Colonic mucosa (tissue), 4 donors: ENCODE measurements at regions not wholly inside any gene's neighbourhood (a gene's known extent, or its start where the extent isn't known, plus 50 kb on each side); places are given as distances from the start of the nearest gene placed in this dataset.

Experiments used
- DNase-seq: peaks from one replicate; pipeline ENCODE4 v3.0.0-alpha.2; 2020
- H3K27ac ChIP-seq: fragments of 200-600 bp; one replicate; pipeline ENCODE4 v1.8.0; 2021
- H3K27me3 ChIP-seq: fragments of 200-600 bp; one replicate; pipeline ENCODE4 v1.8.0; 2021
- H3K36me3 ChIP-seq: fragments of 200-600 bp; one replicate; pipeline ENCODE4 v1.8.0; 2021
- H3K4me1 ChIP-seq: fragments of 200-600 bp; one replicate; pipeline ENCODE4 v1.8.0; 2021; ENCODE audit warnings: mild to moderate bottlenecking
- H3K4me3 ChIP-seq: fragments of 200-600 bp; one replicate; pipeline ENCODE4 v1.8.0; 2021
- H3K9ac ChIP-seq, 2 donors: one replicate each; pipeline ENCODE4 v1.7.0; 2013; ENCODE audit warnings: control low read depth in 2 of 2, low read depth in 2 of 2, low read length in 2 of 2
- H3K9me3 ChIP-seq: fragments of 200-600 bp; one replicate; pipeline ENCODE4 v1.8.0; 2021
- intact Hi-C: fragments of 100-400 bp; cut with DNase I; formaldehyde crosslinking; loops from one replicate; pipeline ENCODE4 v1.14.1; 2022
- TF ChIP-seq, protein P1 (sequence below): fragments of 200-600 bp; IDR thresholded peaks from one replicate; pipeline ENCODE4 v1.8.0; 2022; ENCODE audit warnings: antibody characterized with exemption, mild to moderate bottlenecking
- donor health status: healthy.
- donor health status: DM: no; HTN: no; CAD: no.
- donor health status: DM: no; HTN: no; CAD: no.

DNA sequence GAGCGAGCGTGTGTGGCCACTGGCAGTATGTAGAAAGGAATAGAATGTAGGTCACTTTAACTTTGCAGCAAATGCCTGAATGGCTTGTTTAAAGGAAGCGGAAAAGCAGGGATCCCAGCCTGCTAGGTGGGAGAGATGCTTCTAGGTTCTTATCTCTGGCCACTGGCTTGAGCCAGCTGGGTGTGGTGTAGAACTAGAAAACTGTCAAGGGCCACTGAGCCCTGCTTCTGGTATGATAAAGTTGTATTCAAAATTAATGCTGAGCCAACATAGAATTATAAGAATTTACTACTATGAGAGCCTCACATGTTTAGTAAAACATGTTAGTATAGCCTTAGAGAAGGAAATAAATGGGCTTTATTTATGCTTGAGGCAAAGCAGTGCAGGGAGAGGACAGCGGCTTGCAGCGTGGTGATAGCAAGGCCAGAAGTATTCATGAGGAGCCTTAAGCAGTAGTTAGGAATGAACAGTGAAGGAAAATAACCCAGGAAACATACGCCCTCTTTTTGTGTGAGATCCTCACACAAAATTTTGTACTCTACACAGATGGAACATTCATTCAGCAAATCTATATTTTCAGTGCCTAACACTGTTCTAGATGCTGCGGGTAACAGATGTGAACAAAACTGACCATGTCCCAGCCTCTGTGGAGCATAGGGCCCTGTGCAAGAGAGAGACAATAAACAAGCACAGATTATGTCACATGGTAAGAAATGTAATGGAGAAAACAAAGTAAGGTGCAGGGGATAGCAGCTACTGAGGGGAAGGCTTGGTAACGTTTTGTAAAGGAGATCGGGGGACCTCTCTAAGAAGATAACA is 863.2 kb downstream of the DIAPH3 start:
- Histone ChIP-seq H3K27ac (no peak overlapping the region), H3K27me3 (no peaks in the 10 kb centered on the region), H3K36me3 (no peaks in the 10 kb centered on the region), H3K9ac (no peak overlapping the region), H3K4me3 (no peak overlapping the region), H3K9me3 (no peaks in the 10 kb centered on the region), H3K4me1 (no peaks in the 10 kb centered on the region)
- intact Hi-C loops, result no loop called here
- DNase-seq, result no peak
- TF ChIP-seq, protein P1, sequence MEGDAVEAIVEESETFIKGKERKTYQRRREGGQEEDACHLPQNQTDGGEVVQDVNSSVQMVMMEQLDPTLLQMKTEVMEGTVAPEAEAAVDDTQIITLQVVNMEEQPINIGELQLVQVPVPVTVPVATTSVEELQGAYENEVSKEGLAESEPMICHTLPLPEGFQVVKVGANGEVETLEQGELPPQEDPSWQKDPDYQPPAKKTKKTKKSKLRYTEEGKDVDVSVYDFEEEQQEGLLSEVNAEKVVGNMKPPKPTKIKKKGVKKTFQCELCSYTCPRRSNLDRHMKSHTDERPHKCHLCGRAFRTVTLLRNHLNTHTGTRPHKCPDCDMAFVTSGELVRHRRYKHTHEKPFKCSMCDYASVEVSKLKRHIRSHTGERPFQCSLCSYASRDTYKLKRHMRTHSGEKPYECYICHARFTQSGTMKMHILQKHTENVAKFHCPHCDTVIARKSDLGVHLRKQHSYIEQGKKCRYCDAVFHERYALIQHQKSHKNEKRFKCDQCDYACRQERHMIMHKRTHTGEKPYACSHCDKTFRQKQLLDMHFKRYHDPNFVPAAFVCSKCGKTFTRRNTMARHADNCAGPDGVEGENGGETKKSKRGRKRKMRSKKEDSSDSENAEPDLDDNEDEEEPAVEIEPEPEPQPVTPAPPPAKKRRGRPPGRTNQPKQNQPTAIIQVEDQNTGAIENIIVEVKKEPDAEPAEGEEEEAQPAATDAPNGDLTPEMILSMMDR, result no peak

DNA sequence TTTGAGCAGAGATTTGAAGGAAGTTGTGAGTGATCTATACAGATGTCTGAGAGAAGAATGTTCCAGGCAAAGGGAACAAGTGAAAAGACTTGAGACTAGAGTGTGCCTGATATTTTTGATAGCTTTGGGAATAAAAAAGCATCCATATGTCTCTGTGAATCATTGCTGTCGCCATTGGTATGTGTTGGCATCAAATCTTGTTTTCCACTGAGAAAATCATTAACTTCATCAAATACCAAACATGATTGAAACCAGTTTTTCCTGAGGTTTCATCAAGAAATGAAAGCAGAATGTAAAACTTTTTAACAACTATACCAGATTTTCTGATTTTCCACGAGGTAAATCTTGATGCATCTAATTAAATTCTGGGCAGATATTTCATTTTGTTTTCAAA is 862.6 kb downstream of the DIAPH3 start:
- no peak overlapping the region for H3K27ac ChIP-seq
- no peaks in the 10 kb centered on the region for H3K4me1 ChIP-seq
- H3K4me3 ChIP-seq, result no peak overlapping the region
- DNase-seq, result no peak
- no peaks in the 10 kb centered on the region for H3K27me3 ChIP-seq
- TF ChIP-seq, protein P1, result no peak
- no peak overlapping the region for H3K9ac ChIP-seq
- no peaks in the 10 kb centered on the region for H3K36me3 ChIP-seq
- H3K9me3 ChIP-seq, result no peaks in the 10 kb centered on the region
- intact Hi-C loops, result no loop called here

DNA sequence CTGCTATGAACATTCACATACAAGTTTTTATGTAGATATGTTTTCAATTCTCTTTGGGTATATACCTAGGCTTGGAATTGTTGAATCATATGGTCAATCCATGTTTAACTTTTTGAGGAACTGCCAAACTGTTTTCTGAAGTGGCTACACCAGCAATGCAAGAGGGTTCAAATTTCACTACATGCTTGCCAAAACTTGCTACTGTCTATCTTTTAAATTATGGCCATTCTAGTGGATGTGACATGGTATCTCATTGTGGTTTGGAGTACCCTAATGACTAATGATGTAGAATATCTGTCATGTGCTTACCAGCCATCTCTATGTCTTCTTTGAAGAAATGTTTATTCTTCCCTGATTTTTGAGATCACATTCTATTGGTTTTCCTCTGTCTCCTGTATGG is 860.3 kb downstream of the DIAPH3 start:
- intact Hi-C loops, result no loop called here
- Histone ChIP-seq H3K27ac (no peak overlapping the region), H3K9ac (no peak overlapping the region), H3K9me3 (no peaks in the 10 kb centered on the region), H3K4me3 (no peak overlapping the region), H3K4me1 (no peaks in the 10 kb centered on the region), H3K27me3 (no peaks in the 10 kb centered on the region), H3K36me3 (no peaks in the 10 kb centered on the region)
- DNase-seq, result no peak
- TF ChIP-seq, protein P1, result no peak

DNA sequence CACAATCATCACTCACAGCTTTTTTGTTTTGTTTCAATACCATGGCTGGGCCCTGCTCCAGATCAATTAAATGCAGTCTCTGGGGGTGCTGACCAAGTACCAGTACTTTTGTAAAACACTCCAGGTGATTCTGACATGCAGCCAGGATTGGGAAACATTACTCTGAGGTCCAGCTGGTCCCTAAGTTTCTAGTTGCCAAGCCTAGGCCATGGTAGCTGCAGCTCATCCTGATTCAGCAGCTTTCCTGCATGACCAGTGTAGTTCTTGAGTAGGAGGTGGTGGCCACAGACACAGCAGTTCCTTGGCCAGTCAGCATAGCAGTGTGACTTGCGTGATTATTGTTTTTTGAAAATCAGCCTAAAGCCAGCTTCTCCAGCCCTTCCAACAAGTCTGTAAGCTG is 859.1 kb downstream of the DIAPH3 start:
- DNase-seq, result no peak
- Histone ChIP-seq H3K27me3 (no peaks in the 10 kb centered on the region), H3K36me3 (no peaks in the 10 kb centered on the region), H3K9ac (no peak overlapping the region), H3K4me3 (no peak overlapping the region), H3K4me1 (no peaks in the 10 kb centered on the region), H3K9me3 (no peaks in the 10 kb centered on the region), H3K27ac (no peak overlapping the region)
- intact Hi-C loops, result no loop called here
- TF ChIP-seq, protein P1, result no peak

DNA sequence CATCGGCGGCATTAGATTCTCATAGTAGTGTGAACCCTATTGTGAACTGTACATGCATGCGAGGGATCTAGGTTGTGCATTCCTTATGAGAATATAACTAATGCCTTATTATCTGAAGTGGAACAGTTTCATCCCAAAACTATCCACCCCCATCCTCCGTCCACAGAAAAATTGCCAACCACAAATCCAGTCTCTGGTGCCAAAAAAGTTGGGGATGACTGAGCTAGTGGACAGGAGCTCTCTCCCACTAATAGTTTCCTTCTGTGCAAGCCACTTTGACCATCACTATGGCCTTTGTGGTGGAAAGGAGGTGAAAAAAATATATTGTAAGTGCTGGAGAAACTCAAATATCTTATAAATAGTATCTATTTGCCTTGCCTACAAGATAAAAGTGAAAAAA is 857.8 kb downstream of the DIAPH3 start:
- TF ChIP-seq, protein P1, result no peak
- DNase-seq, result no peak
- Histone ChIP-seq H3K9me3 (no peaks in the 10 kb centered on the region), H3K4me1 (no peaks in the 10 kb centered on the region), H3K9ac (no peak overlapping the region), H3K27me3 (no peaks in the 10 kb centered on the region), H3K36me3 (no peaks in the 10 kb centered on the region), H3K4me3 (no peak overlapping the region), H3K27ac (no peak overlapping the region)
- intact Hi-C loops, result no loop called here
